MM.1S (cell line): ENCODE measurements at regions not wholly inside any gene's neighbourhood (a gene's known extent, or its start where the extent isn't known, plus 50 kb on each side); places are given as distances from the start of the nearest gene placed in this dataset.

ENCODE experiments used
- DNase-seq: peaks from one replicate; pipeline ENCODE4 v3.0.0-alpha.2; 2015
- H2AFZ ChIP-seq: fragments of 300-600 bp; sonication (generic); 2 replicates; pipeline ENCODE4 v1.6.0; 2016; ENCODE audit warnings: antibody characterized with exemption, low read length
- H3F3A ChIP-seq: fragments of 300-600 bp; sonication (generic); 2 replicates; pipeline ENCODE4 v1.6.1; 2016; ENCODE audit warnings: mild to moderate bottlenecking, antibody characterized with exemption, low read length, moderate library complexity, mixed read lengths; ENCODE audit not compliant: insufficient read depth
- H3K27ac ChIP-seq: fragments of 300-600 bp; sonication (generic); 2 replicates; pipeline ENCODE4 v1.5.1; 2016; ENCODE audit warnings: mild to moderate bottlenecking, low read length
- H3K27me3 ChIP-seq: fragments of 300-600 bp; sonication (generic); replicated peaks from 2 replicates; pipeline ENCODE4 v1.6.0; 2016; ENCODE audit warnings: low read length; ENCODE audit not compliant: insufficient read depth
- H3K36me3 ChIP-seq: fragments of 300-600 bp; sonication (generic); replicated peaks from 2 replicates; pipeline ENCODE4 v1.6.1; 2016; ENCODE audit warnings: mild to moderate bottlenecking, low read length, mixed read lengths; ENCODE audit not compliant: insufficient read depth
- H3K4me1 ChIP-seq: fragments of 300-600 bp; sonication (generic); 2 replicates; pipeline ENCODE4 v1.6.1; 2016; ENCODE audit warnings: low read length, mixed read lengths
- H3K4me2 ChIP-seq: fragments of 300-600 bp; sonication (generic); 2 replicates; pipeline ENCODE4 v1.6.0; 2016; ENCODE audit warnings: low read depth, low read length
- H3K4me3 ChIP-seq: fragments of 300-600 bp; sonication (generic); 2 replicates; pipeline ENCODE4 v1.5.1; 2016; ENCODE audit warnings: low read length, mixed read lengths
- H3K79me2 ChIP-seq: fragments of 300-600 bp; sonication (generic); 2 replicates; pipeline ENCODE4 v1.6.1; 2016; ENCODE audit warnings: mixed run types, low read length, mixed read lengths
- H3K9ac ChIP-seq: fragments of 300-600 bp; sonication (generic); 2 replicates; pipeline ENCODE4 v1.6.1; 2016; ENCODE audit warnings: low read length, mixed read lengths
- H3K9me2 ChIP-seq: fragments of 300-600 bp; sonication (generic); replicated peaks from 2 replicates; pipeline ENCODE4 v1.6.1; 2016; ENCODE audit warnings: mild to moderate bottlenecking, low read length, mixed read lengths; ENCODE audit not compliant: insufficient read depth
- H3K9me3 ChIP-seq: fragments of 300-600 bp; sonication (generic); replicated peaks from 2 replicates; pipeline ENCODE4 v1.6.1; 2016; ENCODE audit warnings: mild to moderate bottlenecking, low read length, mixed read lengths; ENCODE audit not compliant: insufficient read depth
- H4K20me1 ChIP-seq: fragments of 300-600 bp; sonication (generic); 2 replicates; pipeline ENCODE4 v1.6.1; 2016; ENCODE audit warnings: mild to moderate bottlenecking, low read length, moderate library complexity, mixed read lengths; ENCODE audit not compliant: insufficient read depth
- CTCF ChIP-seq: fragments of 300-600 bp; sonication (generic); IDR thresholded peaks from 2 replicates; pipeline ENCODE4 v1.5.1; 2016; ENCODE audit warnings: antibody characterized with exemption, low read length, mixed read lengths
- EZH2 ChIP-seq: fragments of 300-600 bp; sonication (generic); optimal IDR thresholded peaks from 2 replicates; pipeline ENCODE3; 2017; ENCODE audit warnings: low read depth, mild to moderate bottlenecking, antibody characterized with exemption, low read length, mixed read lengths
- EZH2phosphoT487 ChIP-seq: fragments of 300-600 bp; sonication (generic); IDR thresholded peaks from 2 replicates; pipeline ENCODE4 v1.6.1; 2018; ENCODE audit warnings: antibody characterized with exemption, low read length

DNA sequence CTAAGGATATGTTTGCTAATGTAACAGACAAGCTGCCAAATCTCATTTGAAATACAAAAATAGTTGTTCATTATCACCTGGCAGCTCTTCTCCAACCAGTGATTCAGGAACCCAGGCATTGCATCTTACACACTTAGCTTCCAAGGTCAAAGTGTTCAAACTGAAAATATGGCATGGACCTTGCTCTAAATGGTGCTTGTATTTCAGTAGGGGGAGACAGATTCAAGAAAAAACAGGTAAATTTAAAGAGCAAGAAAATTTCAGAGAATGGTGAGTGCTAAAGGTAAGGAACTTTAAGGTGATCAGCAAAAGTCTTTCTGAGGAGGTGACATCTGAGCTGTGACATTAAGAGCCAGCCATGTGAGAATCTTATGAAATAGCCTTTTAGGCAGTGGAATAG, 82.8 kb upstream of the E2F8 start:
- no peaks in the 10 kb centered on the region for H3K27me3 ChIP-seq
- no peak overlapping the region for H2AFZ ChIP-seq
- no peaks in the 10 kb centered on the region for H4K20me1 ChIP-seq
- peaks cover 13% of the 10 kb centered on the region for H3K4me1 ChIP-seq
- no peaks in the 10 kb centered on the region for H3F3A ChIP-seq
- no peak overlapping the region for H3K9ac ChIP-seq
- H3K4me3 ChIP-seq = no peak overlapping the region
- peak; percentile 58 for TF ChIP-seq CTCF
- no peak for TF ChIP-seq EZH2
- no peak overlapping the region for H3K27ac ChIP-seq
- no peaks in the 10 kb centered on the region for H3K79me2 ChIP-seq
- no peaks in the 10 kb centered on the region for H3K36me3 ChIP-seq
- no peak overlapping the region for H3K4me2 ChIP-seq
- peak; percentile 43 for DNase-seq
- no peaks in the 10 kb centered on the region for H3K9me2 ChIP-seq
- no peaks in the 10 kb centered on the region for H3K9me3 ChIP-seq

DNA sequence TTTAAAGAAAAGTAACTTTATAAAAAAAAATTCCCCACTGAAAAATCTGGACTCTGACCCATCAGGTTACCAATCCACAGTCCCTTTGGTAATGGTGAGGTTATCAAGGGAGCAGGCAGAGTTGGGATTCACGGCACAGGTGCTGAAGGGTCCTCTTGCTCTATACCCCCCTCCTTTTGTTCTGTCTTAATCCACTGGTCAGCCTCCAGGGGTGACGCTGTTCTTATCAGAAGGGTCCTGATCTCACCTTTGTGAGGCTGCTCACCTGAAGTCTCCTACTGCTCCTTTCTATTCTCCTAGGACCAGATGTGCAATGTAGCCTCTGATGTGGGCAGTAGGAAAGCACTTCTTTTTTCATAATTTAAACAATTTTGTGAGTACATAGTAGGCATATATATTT, 80.6 kb upstream of the E2F8 start:
- TF ChIP-seq CTCF = no peak
- no peak for TF ChIP-seq EZH2phosphoT487
- TF ChIP-seq EZH2 = no peak
- H2AFZ ChIP-seq = no peak overlapping the region
- H3K9me2 ChIP-seq = no peaks in the 10 kb centered on the region
- H3K4me3 ChIP-seq = no peak overlapping the region
- no peaks in the 10 kb centered on the region for H3K79me2 ChIP-seq
- DNase-seq = no peak
- no peaks in the 10 kb centered on the region for H3K36me3 ChIP-seq
- H3K27me3 ChIP-seq = no peaks in the 10 kb centered on the region
- no peak overlapping the region for H3K4me2 ChIP-seq
- peaks cover 2% of the 10 kb centered on the region; the same call in 1 of the 2 replicates for H3K4me1 ChIP-seq
- no peaks in the 10 kb centered on the region for H3K9me3 ChIP-seq
- H4K20me1 ChIP-seq = no peaks in the 10 kb centered on the region
- no peak overlapping the region for H3K9ac ChIP-seq
- H3F3A ChIP-seq = no peaks in the 10 kb centered on the region
- H3K27ac ChIP-seq = no peak overlapping the region

GRCh38 chr11:19320827-19321226, 80.1 kb upstream of the E2F8 start:
- no peak for DNase-seq
- no peak overlapping the region for H3K27ac ChIP-seq
- H3K9ac ChIP-seq = no peak overlapping the region
- no peaks in the 10 kb centered on the region for H3F3A ChIP-seq
- H3K9me2 ChIP-seq = no peaks in the 10 kb centered on the region
- TF ChIP-seq EZH2 (no peak), CTCF (no peak), EZH2phosphoT487 (no peak)
- H3K27me3 ChIP-seq = no peaks in the 10 kb centered on the region
- no peaks in the 10 kb centered on the region for H3K79me2 ChIP-seq
- H3K9me3 ChIP-seq = no peaks in the 10 kb centered on the region
- H4K20me1 ChIP-seq = no peaks in the 10 kb centered on the region
- H3K4me3 ChIP-seq = no peak overlapping the region
- H3K4me2 ChIP-seq = no peak overlapping the region
- no peaks in the 10 kb centered on the region for H3K36me3 ChIP-seq
- H2AFZ ChIP-seq = no peak overlapping the region
- H3K4me1 ChIP-seq = no peaks in the 10 kb centered on the region
